Liver (tissue), 8 donors: ENCODE measurements at regions not wholly inside any gene's neighbourhood (a gene's known extent, or its start where the extent isn't known, plus 50 kb on each side); places are given as distances from the start of the nearest gene placed in this dataset.

ENCODE experiments used
- DNase-seq: peaks from one replicate; pipeline ENCODE4 v3.0.0-alpha.2; 2017; ENCODE audit warnings: low spot score
- H3K27ac ChIP-seq, 2 donors: one replicate each; pipeline ENCODE4 v1.7.0; 2013; ENCODE audit warnings: inconsistent platforms in 2 of 2, low read length in 2 of 2, control low read depth in 1 of 2, low read depth in 1 of 2, mild to moderate bottlenecking in 1 of 2
- H3K27me3 ChIP-seq, 4 donors: one replicate each; pipeline versions ENCODE4 v1.6.1 to v1.7.0; 2013; ENCODE audit warnings: low read length in 3 of 4, inconsistent platforms in 1 of 4, mild to moderate bottlenecking in 1 of 4, moderate library complexity in 1 of 4; ENCODE audit not compliant: control insufficient read depth in 4 of 4, insufficient read depth in 4 of 4
- H3K36me3 ChIP-seq, 4 donors: one replicate each; pipeline versions ENCODE4 v1.6.1 to v1.7.0; 2013; ENCODE audit warnings: low read length in 3 of 4, mild to moderate bottlenecking in 3 of 4, low read depth in 1 of 4, moderate library complexity in 1 of 4; ENCODE audit not compliant: control insufficient read depth in 4 of 4, insufficient read depth in 3 of 4
- H3K4me1 ChIP-seq, 4 donors: one replicate each; pipeline versions ENCODE4 v1.6.1 to v1.7.0; 2013; ENCODE audit warnings: low read length in 3 of 4, mild to moderate bottlenecking in 3 of 4, moderate library complexity in 1 of 4; ENCODE audit not compliant: control insufficient read depth in 4 of 4, insufficient read depth in 4 of 4
- H3K4me3 ChIP-seq, 3 donors: one replicate each; pipeline versions ENCODE4 v1.6.1 to v1.7.0; 2013; ENCODE audit warnings: low read length in 3 of 3, control low read depth in 1 of 3, low read depth in 1 of 3, mild to moderate bottlenecking in 1 of 3
- H3K9ac ChIP-seq, 2 donors: one replicate each; pipeline ENCODE4 v1.7.0; 2013; ENCODE audit warnings: low read length in 2 of 2, mild to moderate bottlenecking in 2 of 2, moderate library complexity in 2 of 2, control low read depth in 1 of 2, low read depth in 1 of 2
- H3K9me3 ChIP-seq, 4 donors: one replicate each; pipeline versions ENCODE4 v1.6.1 to v1.7.0; 2013; ENCODE audit warnings: low read length in 3 of 4; ENCODE audit not compliant: control insufficient read depth in 4 of 4
- FOXA1 ChIP-seq: IDR thresholded peaks from 2 replicates; pipeline ENCODE4 v1.6.1; 2016; ENCODE audit warnings: antibody characterized with exemption
- HNF4A ChIP-seq, 2 donors: conservative IDR thresholded peaks; 2 replicates each; pipeline ENCODE4 v1.6.1; 2016; ENCODE audit warnings: antibody characterized with exemption in 2 of 2, mild to moderate bottlenecking in 2 of 2
- HNF4G ChIP-seq: IDR thresholded peaks from 2 replicates; pipeline ENCODE4 v1.6.1; 2016; ENCODE audit warnings: antibody characterized with exemption
- JUND ChIP-seq, 2 donors: IDR thresholded peaks; 2 replicates each; pipeline ENCODE4 v1.6.1; 2016; ENCODE audit warnings: antibody characterized with exemption in 2 of 2
- RAD21 ChIP-seq, 2 donors: IDR thresholded peaks; 2 replicates each; pipeline ENCODE4 v1.6.1; 2016; ENCODE audit warnings: antibody characterized with exemption in 2 of 2, mild to moderate bottlenecking in 2 of 2
- RXRA ChIP-seq, 2 donors: IDR thresholded peaks; 2 replicates each; pipeline ENCODE4 v1.6.1; 2017 to 2018; ENCODE audit warnings: antibody characterized with exemption in 2 of 2, mild to moderate bottlenecking in 1 of 2
- SP1 ChIP-seq: IDR thresholded peaks from 2 replicates; pipeline ENCODE4 v1.6.1; 2018; ENCODE audit warnings: antibody characterized with exemption, mild to moderate bottlenecking
- TAF1 ChIP-seq: conservative IDR thresholded peaks from 2 replicates; pipeline ENCODE4 v1.6.1; 2016; ENCODE audit warnings: antibody characterized with exemption, mild to moderate bottlenecking
- ZBTB33 ChIP-seq: IDR thresholded peaks from 2 replicates; pipeline ENCODE4 v1.6.1; 2016; ENCODE audit warnings: antibody characterized with exemption
- WGBS: extraction: QIAGEN DNeasy Blood & Tissue Kit; methylation state at CpG from one replicate; pipeline ENCODE4 v1.1.7; 2013; 5-methylcytosine and 5-hydroxymethylcytosine counted together
- TF ChIP-seq, protein P1 (sequence below): IDR thresholded peaks from 2 replicates; pipeline ENCODE4 v1.6.1; 2016; ENCODE audit warnings: antibody characterized with exemption, mild to moderate bottlenecking
- TF ChIP-seq, protein P2 (sequence below): fragments of 150-350 bp; IDR thresholded peaks from 2 replicates; pipeline ENCODE4 v1.5.1; 2017; ENCODE audit warnings: improper control_type of control experiment, low read depth, low read length; ENCODE audit not compliant: missing input control
- donor health status: healthy.
- donor health status: healthy.
- donor health status: healthy.
- donor health status: healthy.
- donor health status: healthy.

- no peaks in the 10 kb centered on the region for H3K36me3 ChIP-seq
- no peaks in the 10 kb centered on the region for H3K9me3 ChIP-seq
- H3K27me3 ChIP-seq = no peaks in the 10 kb centered on the region
- no peak for DNase-seq
- H3K4me1 ChIP-seq = peaks cover 0 to 4% (median 0%) of the 10 kb centered on the region in 4 donors
- TF ChIP-seq RAD21 (IDR thresholded peaks at IDR 0.05) (no peak), SP1 (no peak), ZBTB33 (no peak)
- TF ChIP-seq, protein P1, sequence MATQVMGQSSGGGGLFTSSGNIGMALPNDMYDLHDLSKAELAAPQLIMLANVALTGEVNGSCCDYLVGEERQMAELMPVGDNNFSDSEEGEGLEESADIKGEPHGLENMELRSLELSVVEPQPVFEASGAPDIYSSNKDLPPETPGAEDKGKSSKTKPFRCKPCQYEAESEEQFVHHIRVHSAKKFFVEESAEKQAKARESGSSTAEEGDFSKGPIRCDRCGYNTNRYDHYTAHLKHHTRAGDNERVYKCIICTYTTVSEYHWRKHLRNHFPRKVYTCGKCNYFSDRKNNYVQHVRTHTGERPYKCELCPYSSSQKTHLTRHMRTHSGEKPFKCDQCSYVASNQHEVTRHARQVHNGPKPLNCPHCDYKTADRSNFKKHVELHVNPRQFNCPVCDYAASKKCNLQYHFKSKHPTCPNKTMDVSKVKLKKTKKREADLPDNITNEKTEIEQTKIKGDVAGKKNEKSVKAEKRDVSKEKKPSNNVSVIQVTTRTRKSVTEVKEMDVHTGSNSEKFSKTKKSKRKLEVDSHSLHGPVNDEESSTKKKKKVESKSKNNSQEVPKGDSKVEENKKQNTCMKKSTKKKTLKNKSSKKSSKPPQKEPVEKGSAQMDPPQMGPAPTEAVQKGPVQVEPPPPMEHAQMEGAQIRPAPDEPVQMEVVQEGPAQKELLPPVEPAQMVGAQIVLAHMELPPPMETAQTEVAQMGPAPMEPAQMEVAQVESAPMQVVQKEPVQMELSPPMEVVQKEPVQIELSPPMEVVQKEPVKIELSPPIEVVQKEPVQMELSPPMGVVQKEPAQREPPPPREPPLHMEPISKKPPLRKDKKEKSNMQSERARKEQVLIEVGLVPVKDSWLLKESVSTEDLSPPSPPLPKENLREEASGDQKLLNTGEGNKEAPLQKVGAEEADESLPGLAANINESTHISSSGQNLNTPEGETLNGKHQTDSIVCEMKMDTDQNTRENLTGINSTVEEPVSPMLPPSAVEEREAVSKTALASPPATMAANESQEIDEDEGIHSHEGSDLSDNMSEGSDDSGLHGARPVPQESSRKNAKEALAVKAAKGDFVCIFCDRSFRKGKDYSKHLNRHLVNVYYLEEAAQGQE = no peak
- 82% methylated on average over 4 of the region's 4 CpGs for WGBS
- H3K27ac ChIP-seq = no peak overlapping the region
- no peak overlapping the region for H3K9ac ChIP-seq
- no peak overlapping the region for H3K4me3 ChIP-seq
Observed at GRCh38 chr10:88036126-88036525, 172.7 kb downstream of the PTEN start.

DNA sequence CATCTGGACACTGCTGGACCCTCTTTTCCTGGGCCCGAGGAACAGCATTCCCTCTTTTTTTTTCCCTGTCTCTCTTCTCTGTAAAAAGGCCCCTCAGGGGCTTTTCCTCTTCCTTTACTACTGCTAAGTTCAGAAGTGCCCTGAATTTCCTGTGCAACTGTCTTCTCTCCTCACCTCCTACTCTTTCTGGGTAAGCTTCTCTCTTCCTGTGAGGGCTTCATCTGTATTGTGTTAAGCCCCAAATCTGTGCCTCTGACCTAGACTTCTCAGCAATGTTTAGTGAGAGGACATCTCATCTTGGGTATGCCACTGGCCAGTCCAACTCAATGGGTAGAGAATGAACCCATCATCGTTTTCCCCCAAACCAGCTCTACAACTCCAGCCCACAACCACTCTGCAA is 174.2 kb downstream of the PTEN start:
- H3K27ac ChIP-seq = no peak overlapping the region
- whole genome bisulfite sequencing = 86% methylated on average over 2 of the region's 2 CpGs
- H3K27me3 ChIP-seq = no peaks in the 10 kb centered on the region
- H3K4me1 ChIP-seq = peaks cover 0 to 4% (median 0%) of the 10 kb centered on the region in 4 donors
- DNase-seq = no peak
- no peak overlapping the region for H3K4me3 ChIP-seq
- no peaks in the 10 kb centered on the region for H3K36me3 ChIP-seq
- no peak overlapping the region for H3K9ac ChIP-seq
- no peaks in the 10 kb centered on the region for H3K9me3 ChIP-seq
- TF ChIP-seq, protein P2, sequence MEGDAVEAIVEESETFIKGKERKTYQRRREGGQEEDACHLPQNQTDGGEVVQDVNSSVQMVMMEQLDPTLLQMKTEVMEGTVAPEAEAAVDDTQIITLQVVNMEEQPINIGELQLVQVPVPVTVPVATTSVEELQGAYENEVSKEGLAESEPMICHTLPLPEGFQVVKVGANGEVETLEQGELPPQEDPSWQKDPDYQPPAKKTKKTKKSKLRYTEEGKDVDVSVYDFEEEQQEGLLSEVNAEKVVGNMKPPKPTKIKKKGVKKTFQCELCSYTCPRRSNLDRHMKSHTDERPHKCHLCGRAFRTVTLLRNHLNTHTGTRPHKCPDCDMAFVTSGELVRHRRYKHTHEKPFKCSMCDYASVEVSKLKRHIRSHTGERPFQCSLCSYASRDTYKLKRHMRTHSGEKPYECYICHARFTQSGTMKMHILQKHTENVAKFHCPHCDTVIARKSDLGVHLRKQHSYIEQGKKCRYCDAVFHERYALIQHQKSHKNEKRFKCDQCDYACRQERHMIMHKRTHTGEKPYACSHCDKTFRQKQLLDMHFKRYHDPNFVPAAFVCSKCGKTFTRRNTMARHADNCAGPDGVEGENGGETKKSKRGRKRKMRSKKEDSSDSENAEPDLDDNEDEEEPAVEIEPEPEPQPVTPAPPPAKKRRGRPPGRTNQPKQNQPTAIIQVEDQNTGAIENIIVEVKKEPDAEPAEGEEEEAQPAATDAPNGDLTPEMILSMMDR = no peak
- TF ChIP-seq FOXA1 (no peak), HNF4A (conservative IDR thresholded peaks at IDR 0.05) (no peak), JUND (IDR thresholded peaks at IDR 0.05) (no peak), RAD21 (IDR thresholded peaks at IDR 0.05) (no peak), TAF1 (no peak)

GRCh38 chr10:88038268-88038667 is 174.8 kb downstream of the PTEN start:
- no peaks in the 10 kb centered on the region for H3K9me3 ChIP-seq
- TF ChIP-seq RXRA (IDR thresholded peaks at IDR 0.05) = no peak
- TF ChIP-seq HNF4G = no peak
- WGBS = 63% methylated on average over 4 of the region's 4 CpGs

More at GRCh38 chr10:88038268-88038667, 174.8 kb downstream of the PTEN start:
- DNase-seq = no peak
- peaks cover 0 to 4% (median 0%) of the 10 kb centered on the region in 4 donors for H3K4me1 ChIP-seq
- H3K27me3 ChIP-seq = no peaks in the 10 kb centered on the region
- H3K27ac ChIP-seq = no peak overlapping the region
- H3K4me3 ChIP-seq = no peak overlapping the region
- no peak overlapping the region for H3K9ac ChIP-seq
- H3K36me3 ChIP-seq = no peaks in the 10 kb centered on the region
